Mucosa of stomach (tissue), 1 donor: ENCODE measurements at regions not wholly inside any gene's neighbourhood (a gene's known extent, or its start where the extent isn't known, plus 50 kb on each side); places are given as distances from the start of the nearest gene placed in this dataset.
"Not testable (repeated sequence)": the region's sequence is repeated elsewhere in the genome, so short reads cannot be mapped to it uniquely, and the experiment has no call there.

Experiments used
- H3K27me3 ChIP-seq: one replicate; pipeline ENCODE4 v1.7.0; 2013; ENCODE audit warnings: mild to moderate bottlenecking, low read length; ENCODE audit not compliant: control insufficient read depth, insufficient read depth
- H3K36me3 ChIP-seq: one replicate; pipeline ENCODE4 v1.7.0; 2013; ENCODE audit warnings: low read length; ENCODE audit not compliant: control insufficient read depth, insufficient read depth
- H3K4me1 ChIP-seq: one replicate; pipeline ENCODE4 v1.7.0; 2013; ENCODE audit warnings: mild to moderate bottlenecking, low read length; ENCODE audit not compliant: control insufficient read depth, insufficient read depth
- H3K4me3 ChIP-seq: one replicate; pipeline ENCODE4 v1.7.0; 2013; ENCODE audit warnings: low read length
- H3K9ac ChIP-seq: one replicate; pipeline ENCODE4 v1.7.0; 2013; ENCODE audit warnings: mild to moderate bottlenecking, low read length, moderate library complexity
- H3K9me3 ChIP-seq: one replicate; pipeline ENCODE4 v1.7.0; 2013; ENCODE audit warnings: mild to moderate bottlenecking, low read length, moderate library complexity; ENCODE audit not compliant: control insufficient read depth
- donor health status: Pancreatic carcinoma.

- H3K9me3 ChIP-seq = no peaks in the 10 kb centered on the region
- H3K36me3 ChIP-seq = no peaks in the 10 kb centered on the region
- no peak overlapping the region for H3K4me3 ChIP-seq
- no peaks in the 10 kb centered on the region for H3K27me3 ChIP-seq
- peaks cover 40% of the 10 kb centered on the region for H3K4me1 ChIP-seq
- no peak overlapping the region for H3K9ac ChIP-seq
Observed at GRCh38 chr5:174532455-174533453, 191.6 kb upstream of the MSX2 start.

GRCh38 chr5:174533751-174534241 is 190.6 kb upstream of the MSX2 start:
- Histone ChIP-seq H3K9ac (no peak overlapping the region), H3K4me1 (peaks cover 40% of the 10 kb centered on the region), H3K36me3 (no peaks in the 10 kb centered on the region), H3K9me3 (no peaks in the 10 kb centered on the region), H3K4me3 (no peak overlapping the region), H3K27me3 (no peaks in the 10 kb centered on the region)

DNA sequence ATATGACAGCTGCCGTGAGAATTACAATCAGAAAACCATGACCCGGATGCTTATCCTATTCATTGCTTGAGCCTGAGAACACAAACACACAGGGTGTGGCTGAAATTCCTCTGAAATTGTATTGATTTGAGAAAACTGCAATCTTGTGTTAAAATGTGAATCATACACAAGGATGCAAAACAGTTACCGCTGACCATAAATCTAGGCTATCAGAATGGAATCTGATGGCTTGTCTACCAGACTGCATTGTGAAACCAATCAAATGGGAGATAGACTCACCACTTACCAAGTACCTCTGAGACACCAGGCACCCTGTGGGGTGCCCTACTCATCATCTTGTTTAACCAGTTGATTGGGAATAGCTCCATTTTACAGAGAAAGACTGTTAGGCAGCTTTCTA is 188.7 kb upstream of the MSX2 start:
- H3K4me3 ChIP-seq = no peak overlapping the region
- H3K9me3 ChIP-seq = no peaks in the 10 kb centered on the region
- no peak overlapping the region for H3K9ac ChIP-seq
- peaks cover 40% of the 10 kb centered on the region for H3K4me1 ChIP-seq
- no peaks in the 10 kb centered on the region for H3K27me3 ChIP-seq
- no peaks in the 10 kb centered on the region for H3K36me3 ChIP-seq

DNA sequence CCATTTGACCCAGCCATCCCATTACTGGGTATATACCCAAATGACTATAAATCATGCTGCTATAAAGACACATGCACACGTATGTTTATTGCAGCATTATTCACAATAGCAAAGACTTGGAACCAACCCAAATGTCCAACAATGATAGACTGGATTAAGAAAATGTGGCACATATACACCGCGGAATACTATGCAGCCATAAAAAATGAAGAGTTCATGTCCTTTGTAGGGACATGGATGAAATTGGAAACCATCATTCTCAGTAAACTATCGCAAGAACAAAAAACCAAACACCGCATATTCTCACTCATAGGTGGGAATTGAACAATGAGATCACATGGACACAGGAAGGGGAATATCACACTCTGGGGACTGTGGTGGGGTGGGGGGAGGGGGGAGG is 184.6 kb upstream of the MSX2 start:
- H3K4me1 ChIP-seq, H3K36me3 ChIP-seq, H3K4me3 ChIP-seq, H3K9ac ChIP-seq, H3K27me3 ChIP-seq, H3K9me3 ChIP-seq: not testable (repeated sequence)

- Histone ChIP-seq H3K9ac (no peak overlapping the region), H3K36me3 (no peaks in the 10 kb centered on the region), H3K9me3 (no peaks in the 10 kb centered on the region), H3K4me1 (no peaks in the 10 kb centered on the region), H3K4me3 (no peak overlapping the region), H3K27me3 (no peaks in the 10 kb centered on the region)
Observed at GRCh38 chr5:174542037-174542436, 182.3 kb upstream of the MSX2 start.

DNA sequence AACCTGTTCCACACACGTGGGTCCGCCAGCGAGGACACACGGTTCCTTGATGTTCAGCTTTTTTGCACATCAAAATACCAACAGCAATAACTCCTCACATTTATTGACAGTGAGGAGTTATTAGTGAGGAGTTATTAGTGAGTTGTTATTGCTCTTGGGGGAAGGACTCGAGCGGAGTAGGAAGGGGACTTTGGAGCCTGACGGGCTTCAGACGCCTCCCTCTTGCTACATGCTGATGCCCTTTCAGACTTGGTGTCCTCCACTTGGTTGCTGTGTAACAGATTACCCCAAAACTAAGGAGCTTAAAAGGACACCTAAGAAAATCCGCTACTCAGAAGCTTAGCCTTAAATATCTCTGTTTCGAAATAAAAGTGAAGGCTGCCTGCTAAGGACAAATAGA is 181.9 kb upstream of the MSX2 start:
- Histone ChIP-seq H3K36me3 (no peaks in the 10 kb centered on the region), H3K27me3 (no peaks in the 10 kb centered on the region), H3K9me3 (no peaks in the 10 kb centered on the region), H3K9ac (no peak overlapping the region), H3K4me1 (no peaks in the 10 kb centered on the region), H3K4me3 (no peak overlapping the region)

GRCh38 chr5:174545926-174546325 is 178.5 kb upstream of the MSX2 start:
- H3K4me3 ChIP-seq = no peak overlapping the region
- no peaks in the 10 kb centered on the region for H3K36me3 ChIP-seq
- H3K9ac ChIP-seq = no peak overlapping the region
- no peaks in the 10 kb centered on the region for H3K4me1 ChIP-seq
- no peaks in the 10 kb centered on the region for H3K27me3 ChIP-seq
- H3K9me3 ChIP-seq = no peaks in the 10 kb centered on the region

DNA sequence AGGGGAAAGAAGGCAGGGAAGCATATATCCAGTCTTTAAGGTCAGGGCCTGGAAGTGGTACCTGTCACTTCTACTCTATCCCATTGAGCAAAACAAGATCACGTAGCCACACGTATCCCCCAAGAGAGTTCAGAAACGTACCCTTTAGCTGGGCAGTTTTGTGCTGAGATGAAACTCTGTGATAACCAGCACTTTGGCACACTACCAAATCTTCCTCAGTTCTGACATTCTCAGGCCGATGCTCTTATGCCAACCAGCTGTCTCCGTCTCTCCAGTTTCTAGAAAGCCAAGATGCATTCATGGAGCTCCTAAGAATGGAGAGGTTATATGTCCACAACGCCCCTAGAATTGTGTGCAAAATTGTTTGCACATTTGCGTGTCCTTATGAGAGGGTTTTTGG is 176.6 kb upstream of the MSX2 start:
- Histone ChIP-seq H3K9me3 (no peaks in the 10 kb centered on the region), H3K9ac (no peak overlapping the region), H3K27me3 (no peaks in the 10 kb centered on the region), H3K4me3 (no peak overlapping the region), H3K36me3 (no peaks in the 10 kb centered on the region), H3K4me1 (no peaks in the 10 kb centered on the region)

DNA sequence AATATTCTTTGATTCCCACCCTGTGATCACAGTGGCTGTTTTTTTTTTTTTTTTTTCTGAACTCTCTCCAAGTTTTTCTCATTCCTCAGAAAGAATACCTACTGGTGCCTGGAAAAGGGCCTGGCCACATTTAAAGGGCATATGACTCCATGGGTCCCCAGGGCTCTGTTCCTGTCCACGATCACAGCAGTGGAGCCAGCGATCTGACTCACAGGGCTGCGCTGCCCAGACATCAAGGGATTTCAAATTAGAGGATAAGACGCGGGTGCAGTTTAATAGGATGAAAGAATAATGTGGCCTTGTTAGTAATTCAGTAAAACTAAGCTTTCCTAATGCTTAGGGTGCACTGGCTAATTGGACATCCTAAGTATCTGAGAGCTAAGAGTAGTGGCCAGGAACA is 175.1 kb upstream of the MSX2 start:
- no peak overlapping the region for H3K9ac ChIP-seq
- no peaks in the 10 kb centered on the region for H3K27me3 ChIP-seq
- no peaks in the 10 kb centered on the region for H3K9me3 ChIP-seq
- H3K4me3 ChIP-seq = no peak overlapping the region
- H3K4me1 ChIP-seq = no peaks in the 10 kb centered on the region
- H3K36me3 ChIP-seq = no peaks in the 10 kb centered on the region

GRCh38 chr5:174550026-174550425 is 174.4 kb upstream of the MSX2 start:
- H3K27me3 ChIP-seq = no peaks in the 10 kb centered on the region
- no peaks in the 10 kb centered on the region for H3K4me1 ChIP-seq
- no peaks in the 10 kb centered on the region for H3K36me3 ChIP-seq
- no peaks in the 10 kb centered on the region for H3K9me3 ChIP-seq
- H3K9ac ChIP-seq = no peak overlapping the region
- no peak overlapping the region for H3K4me3 ChIP-seq

GRCh38 chr5:174552428-174552827 is 172.0 kb upstream of the MSX2 start:
- Histone ChIP-seq H3K36me3 (no peaks in the 10 kb centered on the region), H3K4me1 (no peaks in the 10 kb centered on the region), H3K9me3 (no peaks in the 10 kb centered on the region), H3K27me3 (no peaks in the 10 kb centered on the region), H3K9ac (no peak overlapping the region), H3K4me3 (no peak overlapping the region)

- no peaks in the 10 kb centered on the region for H3K4me1 ChIP-seq
- no peaks in the 10 kb centered on the region for H3K36me3 ChIP-seq
- no peaks in the 10 kb centered on the region for H3K27me3 ChIP-seq
- H3K4me3 ChIP-seq = no peak overlapping the region
- H3K9me3 ChIP-seq = no peaks in the 10 kb centered on the region
- H3K9ac ChIP-seq = no peak overlapping the region
Observed at GRCh38 chr5:174553556-174553955, 170.8 kb upstream of the MSX2 start.
